ENCODE measurements at regions not wholly inside any gene's neighbourhood (a gene's known extent, or its start where the extent isn't known, plus 50 kb on each side); places are given as distances from the start of the nearest gene placed in this dataset.

DNA sequence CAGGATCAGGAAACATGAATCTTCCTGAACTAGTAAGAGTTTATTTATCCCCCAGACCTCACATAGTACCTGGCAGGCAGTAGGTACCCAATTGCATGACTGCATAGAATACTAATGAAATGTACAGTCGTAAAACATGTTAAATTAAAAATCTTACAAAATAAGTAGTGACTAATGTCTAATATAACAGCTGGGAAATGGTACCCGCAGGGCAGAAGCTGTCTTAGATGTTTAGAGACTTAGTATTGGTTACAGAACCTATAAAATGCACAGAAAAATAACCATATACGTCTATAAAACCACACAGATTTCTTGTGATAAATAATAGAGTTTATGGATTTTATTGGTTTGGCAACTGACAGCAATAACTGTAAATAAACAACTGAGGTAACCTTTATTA lies 139.1 kb upstream of the GMDS start:
- TF ChIP-seq, protein P1, sequence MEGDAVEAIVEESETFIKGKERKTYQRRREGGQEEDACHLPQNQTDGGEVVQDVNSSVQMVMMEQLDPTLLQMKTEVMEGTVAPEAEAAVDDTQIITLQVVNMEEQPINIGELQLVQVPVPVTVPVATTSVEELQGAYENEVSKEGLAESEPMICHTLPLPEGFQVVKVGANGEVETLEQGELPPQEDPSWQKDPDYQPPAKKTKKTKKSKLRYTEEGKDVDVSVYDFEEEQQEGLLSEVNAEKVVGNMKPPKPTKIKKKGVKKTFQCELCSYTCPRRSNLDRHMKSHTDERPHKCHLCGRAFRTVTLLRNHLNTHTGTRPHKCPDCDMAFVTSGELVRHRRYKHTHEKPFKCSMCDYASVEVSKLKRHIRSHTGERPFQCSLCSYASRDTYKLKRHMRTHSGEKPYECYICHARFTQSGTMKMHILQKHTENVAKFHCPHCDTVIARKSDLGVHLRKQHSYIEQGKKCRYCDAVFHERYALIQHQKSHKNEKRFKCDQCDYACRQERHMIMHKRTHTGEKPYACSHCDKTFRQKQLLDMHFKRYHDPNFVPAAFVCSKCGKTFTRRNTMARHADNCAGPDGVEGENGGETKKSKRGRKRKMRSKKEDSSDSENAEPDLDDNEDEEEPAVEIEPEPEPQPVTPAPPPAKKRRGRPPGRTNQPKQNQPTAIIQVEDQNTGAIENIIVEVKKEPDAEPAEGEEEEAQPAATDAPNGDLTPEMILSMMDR (IDR thresholded peaks at IDR 0.05): no peak
- TF ChIP-seq POLR2AphosphoS5 (IDR thresholded peaks at IDR 0.05) (no peak), POLR2A (IDR thresholded peaks at IDR 0.05) (no peak)
